NCI-H82 treated with DMSO at 0.1 percent for 48 hours (cell line): ENCODE measurements at regions not wholly inside any gene's neighbourhood (a gene's known extent, or its start where the extent isn't known, plus 50 kb on each side); places are given as distances from the start of the nearest gene placed in this dataset.

Source experiments
- DNase-seq: peaks from one replicate; lab custom pipeline; 2025; ENCODE audit not compliant: unreplicated experiment; lab: John Stamatoyannopoulos, UW

- DNase-seq: peak; percentile 36
Measured at GRCh38 chr1:187413405-187414169, 584.8 kb downstream of the PLA2G4A start.

GRCh38 chr1:187415065-187415464 lies 586.3 kb downstream of the PLA2G4A start:
- DNase-seq: no peak

DNA sequence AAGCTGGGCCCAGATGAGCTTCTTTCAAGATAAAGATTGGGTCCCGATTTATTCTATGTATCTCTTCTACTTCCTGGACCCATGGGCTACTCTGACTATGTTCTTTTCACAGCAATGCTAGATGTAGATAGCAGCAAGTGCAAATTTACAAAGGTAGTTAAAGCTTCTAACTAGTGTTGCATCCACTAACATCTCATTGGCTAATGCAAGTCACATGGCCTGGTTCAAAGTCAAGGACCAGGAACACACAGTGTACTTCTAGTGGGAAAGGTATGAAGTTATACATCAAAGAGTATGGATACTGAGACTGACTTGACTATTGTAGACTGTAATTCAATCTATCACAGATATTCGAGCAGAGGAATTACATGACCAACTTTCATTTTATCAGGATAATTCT lies 588.8 kb downstream of the PLA2G4A start:
- no peak for DNase-seq

GRCh38 chr1:187433598-187433997 lies 604.8 kb downstream of the PLA2G4A start:
- DNase-seq: no peak

DNA sequence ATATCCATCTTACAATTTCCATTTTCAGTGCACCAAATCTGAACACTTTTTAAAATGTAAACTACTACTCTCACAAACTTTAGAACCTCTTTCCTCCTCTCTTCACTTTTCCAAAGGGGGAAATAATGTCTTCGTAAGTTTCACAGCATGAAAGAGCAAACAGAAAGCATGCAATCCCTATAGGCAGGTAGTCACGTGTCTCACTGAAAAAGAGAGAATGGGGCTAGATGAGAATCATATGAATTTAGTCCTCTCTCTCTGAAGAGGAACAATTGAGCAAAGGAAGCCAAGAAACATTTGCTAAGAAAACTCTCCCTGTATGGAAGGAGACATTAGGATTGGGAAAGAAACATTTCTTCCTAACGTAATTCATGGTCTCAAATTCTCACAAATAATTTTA lies 613.9 kb downstream of the PLA2G4A start:
- no peak for DNase-seq

- no peak for DNase-seq
Measured at GRCh38 chr1:187443939-187444338, 615.2 kb downstream of the PLA2G4A start.

DNA sequence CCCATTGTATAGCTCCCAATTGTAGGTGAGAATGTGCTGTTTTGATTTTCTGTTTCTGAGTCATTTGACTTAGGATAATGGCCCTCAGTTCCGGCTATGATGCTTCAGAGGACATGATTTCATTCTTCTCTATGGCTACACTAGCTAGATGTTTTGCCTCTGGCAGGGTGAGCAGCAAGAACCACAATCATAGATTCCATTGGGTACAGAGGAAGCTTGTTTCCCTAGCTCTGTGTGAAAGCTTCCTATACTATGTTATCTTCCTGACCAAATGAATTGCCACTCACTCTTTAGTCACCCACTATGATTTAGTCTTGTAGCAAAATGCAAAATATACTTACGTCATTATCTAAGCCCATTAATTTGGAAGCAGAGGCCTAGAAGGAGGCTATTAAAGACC lies 616.3 kb downstream of the PLA2G4A start:
- DNase-seq: no peak

DNA sequence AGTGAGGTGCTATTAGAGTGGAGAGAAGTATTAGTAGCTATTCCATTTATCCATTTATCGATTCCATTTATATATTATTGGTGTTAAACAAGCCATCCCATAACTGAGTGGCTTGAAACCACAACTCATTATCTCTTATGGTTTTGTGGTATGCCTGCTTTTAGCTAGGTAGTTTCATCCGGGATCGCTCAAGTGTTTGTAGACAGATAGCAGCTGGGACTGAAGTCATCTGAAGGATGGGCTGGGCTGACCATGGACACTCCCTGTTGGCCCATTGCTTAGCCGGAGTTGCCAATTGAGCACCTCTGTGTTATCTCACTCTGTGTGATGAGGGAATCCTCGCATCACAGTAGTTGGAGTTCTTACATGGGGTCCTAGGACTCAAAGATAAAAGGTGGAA lies 622.5 kb downstream of the PLA2G4A start:
- no peak for DNase-seq

GRCh38 chr1:187454010-187454409 lies 625.3 kb downstream of the PLA2G4A start:
- DNase-seq: no peak

DNA sequence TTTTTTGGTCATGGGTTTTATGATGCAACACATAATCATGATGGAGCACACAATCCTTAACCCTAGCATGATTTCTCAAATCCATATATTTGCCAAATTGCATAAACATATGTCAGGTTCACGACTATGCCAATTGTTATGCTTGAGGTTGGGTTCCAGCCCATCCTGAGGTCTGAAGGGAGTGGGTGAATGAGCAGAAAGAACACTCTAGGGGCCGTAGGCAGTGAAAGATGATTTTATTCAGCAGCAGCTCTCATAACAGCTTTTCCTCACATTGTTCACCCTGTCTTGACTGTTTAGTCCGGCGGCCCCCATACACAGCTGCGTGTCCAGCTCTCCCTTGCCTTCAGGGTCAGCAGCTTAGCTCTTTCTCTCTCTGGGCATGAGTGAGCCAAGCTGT lies 627.7 kb downstream of the PLA2G4A start:
- no peak for DNase-seq

- DNase-seq: no peak
Measured at GRCh38 chr1:187460093-187460492, 631.3 kb downstream of the PLA2G4A start.

GRCh38 chr1:187464320-187464719 lies 635.6 kb downstream of the PLA2G4A start:
- no peak for DNase-seq

GRCh38 chr1:187465441-187465840 lies 636.7 kb downstream of the PLA2G4A start:
- no peak for DNase-seq

DNA sequence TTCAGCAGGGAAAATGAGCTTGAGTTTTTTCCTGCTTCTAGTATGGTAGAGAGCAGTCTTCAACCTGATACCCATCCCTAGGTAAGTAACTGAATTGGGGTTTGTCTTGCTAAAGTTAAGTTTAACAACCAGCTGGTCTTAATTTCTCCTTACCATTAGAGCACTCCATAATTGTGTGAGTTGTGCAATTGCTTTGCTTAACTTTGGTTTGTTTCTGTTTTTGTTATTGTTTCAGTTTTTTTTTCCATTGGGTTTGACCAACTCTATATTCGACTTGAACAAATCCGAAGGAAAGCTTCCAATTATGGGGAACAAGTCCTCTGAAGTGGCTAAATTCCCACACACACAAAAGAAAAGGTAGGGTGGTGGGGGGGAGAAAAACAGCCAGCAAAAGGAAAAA lies 641.1 kb downstream of the PLA2G4A start:
- no peak for DNase-seq

DNA sequence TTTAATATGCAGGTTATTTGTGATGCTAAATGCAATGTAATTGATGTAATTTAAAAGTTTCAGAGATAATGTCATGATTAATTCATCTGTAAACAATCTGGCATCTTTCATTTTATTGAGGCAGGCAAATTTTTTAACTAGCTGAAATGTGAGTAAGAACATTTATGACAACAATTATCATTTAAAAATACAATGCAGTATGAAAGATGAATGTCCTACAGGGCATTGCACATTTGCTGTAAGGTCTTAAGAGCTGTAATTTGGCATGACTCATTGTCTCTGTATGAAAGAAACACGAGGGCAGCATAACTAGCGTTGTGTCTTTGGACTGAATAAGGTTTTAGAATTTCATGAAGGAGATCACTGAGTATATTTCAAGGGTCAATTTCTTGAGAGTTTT lies 642.8 kb downstream of the PLA2G4A start:
- no peak for DNase-seq

- peak; percentile 21 for DNase-seq
Measured at GRCh38 chr1:187474336-187474735, 645.6 kb downstream of the PLA2G4A start.

GRCh38 chr1:187476671-187477070 lies 647.9 kb downstream of the PLA2G4A start:
- DNase-seq: no peak

DNA sequence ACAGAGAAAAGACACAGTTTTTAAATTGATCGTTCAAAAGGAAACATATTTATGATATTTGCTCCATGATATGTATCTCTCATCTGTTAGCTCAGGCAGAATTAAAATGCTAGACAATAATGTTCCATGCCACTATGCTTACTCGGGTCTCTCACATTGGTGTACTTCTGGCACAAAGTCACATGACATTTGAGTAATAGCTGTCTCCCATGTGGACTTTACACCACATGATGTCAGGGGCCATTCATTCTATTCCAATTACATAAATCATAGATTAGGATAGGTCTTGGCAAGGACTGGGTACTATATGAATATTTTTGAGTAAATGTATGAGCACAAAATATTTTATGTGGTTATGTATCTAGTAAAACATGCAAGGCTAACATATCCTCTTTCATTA lies 648.4 kb downstream of the PLA2G4A start:
- DNase-seq: no peak

DNA sequence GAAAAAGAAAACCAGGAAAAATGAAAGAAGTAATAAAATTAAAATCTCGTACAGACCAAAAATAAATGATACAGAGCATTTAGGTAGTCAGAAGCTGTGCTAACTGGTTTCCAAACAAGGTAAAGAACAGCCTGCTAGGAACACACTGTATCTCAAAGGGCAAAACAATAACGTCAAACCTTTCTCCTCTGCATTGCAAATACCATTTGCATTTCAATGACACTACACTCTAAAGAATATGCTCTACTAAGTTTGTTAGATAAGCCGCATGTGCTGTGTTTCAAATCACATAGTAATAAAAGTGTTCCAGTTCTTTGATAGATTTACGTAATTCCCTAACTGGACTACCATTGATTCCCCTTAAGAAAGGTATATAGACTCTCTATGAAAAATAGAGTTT lies 648.8 kb downstream of the PLA2G4A start:
- no peak for DNase-seq

- no peak for DNase-seq
Measured at GRCh38 chr1:187481581-187482148, 652.9 kb downstream of the PLA2G4A start.

GRCh38 chr1:187490266-187490665 lies 661.5 kb downstream of the PLA2G4A start:
- no peak for DNase-seq

DNA sequence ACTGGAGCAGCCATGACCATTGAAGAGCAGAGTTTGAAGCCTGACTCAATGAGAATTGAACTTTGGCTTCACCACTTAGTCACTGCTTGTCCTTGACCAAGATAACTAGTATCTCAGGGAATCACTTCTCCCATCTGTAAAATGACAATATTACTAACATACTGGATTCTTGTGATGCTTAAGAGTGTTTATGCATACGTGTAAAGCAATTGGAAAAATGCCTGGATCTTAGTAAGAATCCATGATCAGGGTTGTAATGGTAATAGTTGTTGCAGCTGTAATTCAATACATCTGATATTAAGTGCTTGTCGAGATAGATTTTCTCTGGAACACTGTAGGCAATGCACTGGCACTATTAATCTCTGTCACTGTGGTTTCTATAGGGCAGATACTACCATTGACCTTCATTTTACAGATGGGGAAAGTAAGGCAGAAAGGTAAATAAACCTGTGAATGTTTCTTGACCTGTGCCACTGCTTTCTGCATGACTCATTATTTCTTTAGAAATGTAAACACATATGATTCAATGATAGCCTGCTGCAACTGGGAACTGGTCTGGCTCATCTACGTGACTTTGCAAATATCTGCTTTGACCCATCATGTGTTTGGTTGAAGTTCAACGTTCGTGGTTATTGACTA lies 662.5 kb downstream of the PLA2G4A start:
- no peak for DNase-seq
